ENCODE measurements at regions not wholly inside any gene's neighbourhood (a gene's known extent, or its start where the extent isn't known, plus 50 kb on each side); places are given as distances from the start of the nearest gene placed in this dataset.

DNA sequence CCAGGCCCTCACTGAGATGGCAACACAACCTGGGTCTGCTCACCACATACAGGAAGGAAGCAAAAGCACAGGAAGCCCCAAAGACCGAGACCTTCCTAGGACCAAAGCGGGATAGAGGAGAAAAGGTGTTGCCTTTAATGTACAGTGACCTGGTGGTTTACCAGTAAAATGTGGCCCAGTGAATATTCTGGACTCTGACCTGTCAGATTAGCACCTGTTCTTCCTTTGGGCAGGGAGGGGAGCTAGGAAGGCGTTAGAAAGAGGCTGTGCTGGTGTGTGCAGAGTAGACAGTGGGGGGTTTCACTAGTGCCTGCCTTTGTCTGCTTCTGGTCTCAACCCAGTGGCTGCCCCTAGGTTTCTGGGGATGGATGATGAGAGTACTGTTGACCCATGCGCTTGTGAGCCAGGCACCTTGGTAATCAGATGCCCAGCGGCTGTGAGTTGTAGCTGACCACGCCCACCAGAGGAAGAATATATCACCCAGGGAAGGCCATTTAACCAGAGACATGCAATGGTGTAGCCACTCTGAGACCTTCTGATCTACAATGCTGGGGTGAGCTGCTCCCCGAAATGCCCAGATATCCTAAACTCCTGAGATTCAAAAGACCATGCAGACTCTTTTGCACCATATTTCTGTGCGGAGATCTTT lies 90.1 kb upstream of the NEO1 start:
- TF ChIP-seq, protein P1, sequence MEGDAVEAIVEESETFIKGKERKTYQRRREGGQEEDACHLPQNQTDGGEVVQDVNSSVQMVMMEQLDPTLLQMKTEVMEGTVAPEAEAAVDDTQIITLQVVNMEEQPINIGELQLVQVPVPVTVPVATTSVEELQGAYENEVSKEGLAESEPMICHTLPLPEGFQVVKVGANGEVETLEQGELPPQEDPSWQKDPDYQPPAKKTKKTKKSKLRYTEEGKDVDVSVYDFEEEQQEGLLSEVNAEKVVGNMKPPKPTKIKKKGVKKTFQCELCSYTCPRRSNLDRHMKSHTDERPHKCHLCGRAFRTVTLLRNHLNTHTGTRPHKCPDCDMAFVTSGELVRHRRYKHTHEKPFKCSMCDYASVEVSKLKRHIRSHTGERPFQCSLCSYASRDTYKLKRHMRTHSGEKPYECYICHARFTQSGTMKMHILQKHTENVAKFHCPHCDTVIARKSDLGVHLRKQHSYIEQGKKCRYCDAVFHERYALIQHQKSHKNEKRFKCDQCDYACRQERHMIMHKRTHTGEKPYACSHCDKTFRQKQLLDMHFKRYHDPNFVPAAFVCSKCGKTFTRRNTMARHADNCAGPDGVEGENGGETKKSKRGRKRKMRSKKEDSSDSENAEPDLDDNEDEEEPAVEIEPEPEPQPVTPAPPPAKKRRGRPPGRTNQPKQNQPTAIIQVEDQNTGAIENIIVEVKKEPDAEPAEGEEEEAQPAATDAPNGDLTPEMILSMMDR (IDR thresholded peaks at IDR 0.05; ENCODE audit: low read depth, low read length, missing input control): no peak
- TF ChIP-seq, protein P2, sequence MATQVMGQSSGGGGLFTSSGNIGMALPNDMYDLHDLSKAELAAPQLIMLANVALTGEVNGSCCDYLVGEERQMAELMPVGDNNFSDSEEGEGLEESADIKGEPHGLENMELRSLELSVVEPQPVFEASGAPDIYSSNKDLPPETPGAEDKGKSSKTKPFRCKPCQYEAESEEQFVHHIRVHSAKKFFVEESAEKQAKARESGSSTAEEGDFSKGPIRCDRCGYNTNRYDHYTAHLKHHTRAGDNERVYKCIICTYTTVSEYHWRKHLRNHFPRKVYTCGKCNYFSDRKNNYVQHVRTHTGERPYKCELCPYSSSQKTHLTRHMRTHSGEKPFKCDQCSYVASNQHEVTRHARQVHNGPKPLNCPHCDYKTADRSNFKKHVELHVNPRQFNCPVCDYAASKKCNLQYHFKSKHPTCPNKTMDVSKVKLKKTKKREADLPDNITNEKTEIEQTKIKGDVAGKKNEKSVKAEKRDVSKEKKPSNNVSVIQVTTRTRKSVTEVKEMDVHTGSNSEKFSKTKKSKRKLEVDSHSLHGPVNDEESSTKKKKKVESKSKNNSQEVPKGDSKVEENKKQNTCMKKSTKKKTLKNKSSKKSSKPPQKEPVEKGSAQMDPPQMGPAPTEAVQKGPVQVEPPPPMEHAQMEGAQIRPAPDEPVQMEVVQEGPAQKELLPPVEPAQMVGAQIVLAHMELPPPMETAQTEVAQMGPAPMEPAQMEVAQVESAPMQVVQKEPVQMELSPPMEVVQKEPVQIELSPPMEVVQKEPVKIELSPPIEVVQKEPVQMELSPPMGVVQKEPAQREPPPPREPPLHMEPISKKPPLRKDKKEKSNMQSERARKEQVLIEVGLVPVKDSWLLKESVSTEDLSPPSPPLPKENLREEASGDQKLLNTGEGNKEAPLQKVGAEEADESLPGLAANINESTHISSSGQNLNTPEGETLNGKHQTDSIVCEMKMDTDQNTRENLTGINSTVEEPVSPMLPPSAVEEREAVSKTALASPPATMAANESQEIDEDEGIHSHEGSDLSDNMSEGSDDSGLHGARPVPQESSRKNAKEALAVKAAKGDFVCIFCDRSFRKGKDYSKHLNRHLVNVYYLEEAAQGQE (IDR thresholded peaks at IDR 0.05): no peak
- TF ChIP-seq RAD21 (IDR thresholded peaks at IDR 0.05) (no peak), SP1 (IDR thresholded peaks at IDR 0.05) (no peak), TAF1 (conservative IDR thresholded peaks at IDR 0.05) (no peak), JUND (IDR thresholded peaks at IDR 0.05) (no peak), YY1 (IDR thresholded peaks at IDR 0.05) (no peak)
- TF ChIP-seq, protein P3, sequence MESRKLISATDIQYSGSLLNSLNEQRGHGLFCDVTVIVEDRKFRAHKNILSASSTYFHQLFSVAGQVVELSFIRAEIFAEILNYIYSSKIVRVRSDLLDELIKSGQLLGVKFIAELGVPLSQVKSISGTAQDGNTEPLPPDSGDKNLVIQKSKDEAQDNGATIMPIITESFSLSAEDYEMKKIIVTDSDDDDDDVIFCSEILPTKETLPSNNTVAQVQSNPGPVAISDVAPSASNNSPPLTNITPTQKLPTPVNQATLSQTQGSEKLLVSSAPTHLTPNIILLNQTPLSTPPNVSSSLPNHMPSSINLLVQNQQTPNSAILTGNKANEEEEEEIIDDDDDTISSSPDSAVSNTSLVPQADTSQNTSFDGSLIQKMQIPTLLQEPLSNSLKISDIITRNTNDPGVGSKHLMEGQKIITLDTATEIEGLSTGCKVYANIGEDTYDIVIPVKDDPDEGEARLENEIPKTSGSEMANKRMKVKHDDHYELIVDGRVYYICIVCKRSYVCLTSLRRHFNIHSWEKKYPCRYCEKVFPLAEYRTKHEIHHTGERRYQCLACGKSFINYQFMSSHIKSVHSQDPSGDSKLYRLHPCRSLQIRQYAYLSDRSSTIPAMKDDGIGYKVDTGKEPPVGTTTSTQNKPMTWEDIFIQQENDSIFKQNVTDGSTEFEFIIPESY (IDR thresholded peaks at IDR 0.05): no peak
- TF ChIP-seq, protein P4, sequence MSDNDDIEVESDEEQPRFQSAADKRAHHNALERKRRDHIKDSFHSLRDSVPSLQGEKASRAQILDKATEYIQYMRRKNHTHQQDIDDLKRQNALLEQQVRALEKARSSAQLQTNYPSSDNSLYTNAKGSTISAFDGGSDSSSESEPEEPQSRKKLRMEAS (IDR thresholded peaks at IDR 0.05): no peak
